Keratinocyte (primary cell): ENCODE measurements at regions not wholly inside any gene's neighbourhood (a gene's known extent, or its start where the extent isn't known, plus 50 kb on each side); places are given as distances from the start of the nearest gene placed in this dataset.

Source experiments
- CTCF ChIP-seq, 3 experiments: IDR thresholded peaks in 1 of 3; conservative IDR thresholded peaks in 1 of 3; optimal IDR thresholded peaks in 1 of 3; 2 replicates in 2 of 3; 3 replicates in 1 of 3; pipeline versions ENCODE3 to v1.5.1; 2011; ENCODE audit warnings: low read length in 3 of 3, mild to moderate bottlenecking in 3 of 3, moderate library complexity in 2 of 3, control low read depth in 1 of 3, inconsistent platforms in 1 of 3; ENCODE audit not compliant: insufficient read depth in 2 of 3; ENCODE audit errors: extremely low read depth in 1 of 3
- EZH2 ChIP-seq: IDR thresholded peaks from one replicate; pipeline ENCODE4 v1.6.1; 2012; ENCODE audit warnings: inconsistent platforms, mild to moderate bottlenecking, low read length, moderate library complexity

GRCh38 chr2:39845460-39846146 is 66.5 kb upstream of the THUMPD2 start:
- no peak for TF ChIP-seq CTCF (optimal IDR thresholded peaks at IDR 0.05 in 1 of 3, IDR thresholded peaks at IDR 0.05 in 1 of 3, conservative IDR thresholded peaks at IDR 0.05 in 1 of 3; ENCODE audit: extremely low read depth in 1 of 3, insufficient read depth in 2 of 3, low read length in 3 of 3)
- TF ChIP-seq EZH2: no peak
